CD14-positive monocyte (primary cell): ENCODE measurements at regions not wholly inside any gene's neighbourhood (a gene's known extent, or its start where the extent isn't known, plus 50 kb on each side); places are given as distances from the start of the nearest gene placed in this dataset.

Experiments used
- DNase-seq, 3 donors: peaks; one replicate each; pipeline ENCODE4 v3.0.0-alpha.2; 2011 to 2022
- H2AFZ ChIP-seq: 2 replicates; pipeline ENCODE4 v1.6.0; 2012; ENCODE audit warnings: mild to moderate bottlenecking, low read depth, low read length, inconsistent platforms; ENCODE audit not compliant: insufficient read depth, poor library complexity, severe bottlenecking
- H3K27ac ChIP-seq, 2 donors: 1 replicate in 1 of 2; 2 replicates in 1 of 2; pipeline ENCODE4 v1.5.1; 2012 to 2013; ENCODE audit warnings: low read length in 2 of 2, control low read depth in 1 of 2, inconsistent platforms in 1 of 2, low read depth in 1 of 2, mild to moderate bottlenecking in 1 of 2
- H3K27me3 ChIP-seq, 2 donors: one replicate each; pipeline versions ENCODE4 v1.6.0 to v1.6.1; 2011 to 2013; ENCODE audit warnings: low read length in 2 of 2; ENCODE audit not compliant: control insufficient read depth in 2 of 2, insufficient read depth in 2 of 2
- H3K36me3 ChIP-seq, 2 donors: replicated peaks in 1 of 2; 1 replicate in 1 of 2; 2 replicates in 1 of 2; pipeline versions ENCODE4 v1.5.1 to v1.6.1; 2012 to 2013; ENCODE audit warnings: low read length in 2 of 2, control low read depth in 1 of 2, inconsistent platforms in 1 of 2, mild to moderate bottlenecking in 1 of 2; ENCODE audit not compliant: insufficient read depth in 2 of 2, control insufficient read depth in 1 of 2
- H3K4me1 ChIP-seq, 2 donors: 1 replicate in 1 of 2; 2 replicates in 1 of 2; pipeline versions ENCODE4 v1.5.1 to v1.6.1; 2012 to 2013; ENCODE audit warnings: low read length in 2 of 2, control low read depth in 1 of 2, inconsistent platforms in 1 of 2, mild to moderate bottlenecking in 1 of 2, moderate library complexity in 1 of 2; ENCODE audit not compliant: insufficient read depth in 2 of 2, control insufficient read depth in 1 of 2
- H3K4me2 ChIP-seq: replicated peaks from 2 replicates; pipeline ENCODE3; 2012; ENCODE audit warnings: low read length, moderate library complexity, mild to moderate bottlenecking; ENCODE audit not compliant: poor library complexity, severe bottlenecking; ENCODE audit errors: extremely low read depth
- H3K4me3 ChIP-seq, 3 experiments: fragments of 200-600 bp in 1 of 3; sonication (generic) in 1 of 3; replicated peaks in 1 of 3; 1 replicate in 2 of 3; 2 replicates in 1 of 3; pipeline ENCODE4 v1.5.1; 2011 to 2013; ENCODE audit warnings: low read length in 3 of 3, mild to moderate bottlenecking in 3 of 3, control low read depth in 2 of 3, low read depth in 2 of 3, inconsistent platforms in 1 of 3, moderate library complexity in 1 of 3
- H3K79me2 ChIP-seq: 2 replicates; pipeline ENCODE4 v1.6.0; 2012; ENCODE audit warnings: mild to moderate bottlenecking, control low read depth, inconsistent platforms, low read length, moderate library complexity; ENCODE audit not compliant: insufficient read depth
- H3K9ac ChIP-seq: 2 replicates; pipeline ENCODE4 v1.6.0; 2017; ENCODE audit warnings: low read length, mild to moderate bottlenecking; ENCODE audit not compliant: insufficient read depth, poor library complexity, severe bottlenecking
- H3K9me3 ChIP-seq, 2 donors: replicated peaks in 1 of 2; 1 replicate in 1 of 2; 2 replicates in 1 of 2; pipeline versions ENCODE4 v1.5.1 to v1.6.1; 2012 to 2013; ENCODE audit warnings: low read length in 2 of 2, control low read depth in 1 of 2; ENCODE audit not compliant: control insufficient read depth in 1 of 2, insufficient read depth in 1 of 2
- H4K20me1 ChIP-seq: 2 replicates; pipeline ENCODE4 v1.6.0; 2012; ENCODE audit warnings: mild to moderate bottlenecking, low read length, control low read depth, moderate library complexity; ENCODE audit not compliant: insufficient read depth
- H3K27ac Mint-ChIP-seq, 7 donors: one replicate each; pipeline ENCODE4 v1.8.0; 2020; ENCODE audit warnings: mild to moderate bottlenecking in 7 of 7, mixed read lengths in 7 of 7, moderate library complexity in 6 of 7, inconsistent platforms in 2 of 7
- H3K27me3 Mint-ChIP-seq, 3 donors: one replicate each; pipeline ENCODE4 v1.8.0; 2021 to 2022; ENCODE audit warnings: low read depth in 3 of 3, mild to moderate bottlenecking in 3 of 3, mixed read lengths in 3 of 3, moderate library complexity in 3 of 3, inconsistent platforms in 1 of 3
- H3K36me3 Mint-ChIP-seq, 2 donors: one replicate each; pipeline ENCODE4 v1.8.0; 2020; ENCODE audit warnings: mixed read lengths in 2 of 2, inconsistent platforms in 1 of 2, mild to moderate bottlenecking in 1 of 2
- H3K4me1 Mint-ChIP-seq: one replicate; pipeline ENCODE4 v1.8.0; 2020; ENCODE audit warnings: mild to moderate bottlenecking, mixed read lengths
- H3K4me3 Mint-ChIP-seq, 2 donors: one replicate each; pipeline ENCODE4 v1.8.0; 2020; ENCODE audit warnings: mild to moderate bottlenecking in 2 of 2, mixed read lengths in 2 of 2, moderate library complexity in 1 of 2
- H3K9me3 Mint-ChIP-seq, 7 donors: one replicate each; pipeline ENCODE4 v1.8.0; 2020 to 2022; ENCODE audit warnings: mixed read lengths in 7 of 7, mild to moderate bottlenecking in 6 of 7, moderate library complexity in 6 of 7, inconsistent platforms in 2 of 7
- WGBS: methylation state at CpG from one replicate; pipeline ENCODE4 v1.1.5; 2013; ENCODE audit warnings: missing lambda C conversion rate; ENCODE audit not compliant: insufficient coverage; 5-methylcytosine and 5-hydroxymethylcytosine counted together
- intact Hi-C, 2 donors: fragments of 100-400 bp; cut with micrococcal nuclease; formaldehyde crosslinking; loops; one replicate each; pipeline versions ENCODE4 v1.15.0 to v1.15.1; 2023
- TF ChIP-seq, protein P1 (sequence below): fragments of 200-600 bp; IDR thresholded peaks from one replicate; pipeline ENCODE4 v1.8.0; 2022; ENCODE audit warnings: antibody characterized with exemption, mild to moderate bottlenecking

DNA sequence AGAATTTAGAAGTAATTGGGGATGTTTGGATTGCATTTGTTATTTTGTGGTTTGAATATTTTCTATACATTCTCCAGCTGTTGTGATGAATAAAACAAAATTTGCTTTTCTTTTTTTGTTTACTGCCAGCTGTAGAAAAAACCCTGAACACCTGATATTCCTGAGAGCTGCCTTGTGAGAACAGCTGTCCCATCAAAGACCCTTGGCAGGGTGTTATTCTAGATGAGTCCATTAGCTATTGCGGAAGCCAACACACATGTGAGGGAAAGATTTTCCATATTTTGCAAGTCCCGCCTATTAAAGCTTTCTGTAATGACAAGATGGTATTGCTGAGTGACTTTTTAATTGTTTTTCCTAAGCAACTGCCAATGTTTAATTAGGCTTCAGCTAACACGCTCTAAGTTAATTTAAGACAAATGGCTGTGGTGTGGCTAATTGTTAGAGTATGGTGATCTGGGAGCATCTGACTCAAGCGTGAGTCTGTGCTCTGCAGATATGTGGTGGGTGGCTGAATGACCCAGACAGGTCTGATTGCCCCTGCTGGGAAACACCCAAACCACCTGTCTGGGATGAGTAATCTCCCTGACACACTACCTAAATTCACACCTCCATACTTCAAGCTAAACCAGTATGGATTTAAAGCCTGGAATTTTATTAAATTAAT lies 86.5 kb upstream of the PRLR start:
- Mint-ChIP-seq H3K27ac (no peak overlapping the region), H3K9me3 (peaks cover 5 to 14% (median 9%) of the 10 kb centered on the region in 7 donors), H3K36me3 (peaks cover 2 to 6% of the 10 kb centered on the region in 2 donors), H3K4me3 (no peak overlapping the region), H3K27me3 (peaks cover 0 to 1% (median 0%) of the 10 kb centered on the region in 3 donors), H3K4me1 (peaks cover 32% of the 10 kb centered on the region)
- no peaks in the 10 kb centered on the region for H3K79me2 ChIP-seq
- no peak overlapping the region for H3K27ac ChIP-seq
- H3K36me3 ChIP-seq = no peaks in the 10 kb centered on the region
- DNase-seq = no peak
- intact Hi-C loops = loop anchor here (10.0 kb wide), 2 partner anchors 158 to 168 kb away; no protein-coding TSS in a partner anchor
- H3K4me2 ChIP-seq = no peak overlapping the region
- H4K20me1 ChIP-seq = no peaks in the 10 kb centered on the region
- no peaks in the 10 kb centered on the region for H3K27me3 ChIP-seq
- H3K4me3 ChIP-seq = no peak overlapping the region
- TF ChIP-seq, protein P1, sequence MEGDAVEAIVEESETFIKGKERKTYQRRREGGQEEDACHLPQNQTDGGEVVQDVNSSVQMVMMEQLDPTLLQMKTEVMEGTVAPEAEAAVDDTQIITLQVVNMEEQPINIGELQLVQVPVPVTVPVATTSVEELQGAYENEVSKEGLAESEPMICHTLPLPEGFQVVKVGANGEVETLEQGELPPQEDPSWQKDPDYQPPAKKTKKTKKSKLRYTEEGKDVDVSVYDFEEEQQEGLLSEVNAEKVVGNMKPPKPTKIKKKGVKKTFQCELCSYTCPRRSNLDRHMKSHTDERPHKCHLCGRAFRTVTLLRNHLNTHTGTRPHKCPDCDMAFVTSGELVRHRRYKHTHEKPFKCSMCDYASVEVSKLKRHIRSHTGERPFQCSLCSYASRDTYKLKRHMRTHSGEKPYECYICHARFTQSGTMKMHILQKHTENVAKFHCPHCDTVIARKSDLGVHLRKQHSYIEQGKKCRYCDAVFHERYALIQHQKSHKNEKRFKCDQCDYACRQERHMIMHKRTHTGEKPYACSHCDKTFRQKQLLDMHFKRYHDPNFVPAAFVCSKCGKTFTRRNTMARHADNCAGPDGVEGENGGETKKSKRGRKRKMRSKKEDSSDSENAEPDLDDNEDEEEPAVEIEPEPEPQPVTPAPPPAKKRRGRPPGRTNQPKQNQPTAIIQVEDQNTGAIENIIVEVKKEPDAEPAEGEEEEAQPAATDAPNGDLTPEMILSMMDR = no peak
- H2AFZ ChIP-seq = no peak overlapping the region
- no CpG with 5 or more reads among the region's 4 CpGs for WGBS
- no peak overlapping the region for H3K9ac ChIP-seq
- H3K9me3 ChIP-seq = peaks cover 0 to 7% of the 10 kb centered on the region in 2 donors
- peaks cover 24 to 53% of the 10 kb centered on the region in 2 donors for H3K4me1 ChIP-seq

DNA sequence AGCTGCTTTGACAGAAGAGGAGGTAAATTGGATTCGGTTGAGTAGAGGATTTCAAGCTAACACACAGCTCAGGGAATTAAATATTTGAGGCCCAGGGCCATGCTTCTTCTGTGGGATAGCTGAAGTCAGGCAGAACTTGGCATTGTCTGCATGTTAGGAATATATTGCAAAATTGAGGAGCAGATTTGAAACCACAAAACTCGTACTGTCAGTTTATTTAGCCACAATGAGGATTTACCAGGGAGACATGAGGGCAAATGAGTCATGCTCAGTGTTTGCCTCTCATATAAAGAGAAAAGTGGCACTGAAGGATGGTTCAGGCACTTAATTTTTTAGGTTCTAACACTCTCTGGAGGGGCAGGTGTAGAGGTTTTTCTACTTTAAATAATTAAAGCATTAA lies 83.0 kb upstream of the PRLR start:
- no peaks in the 10 kb centered on the region for H3K79me2 ChIP-seq
- H3K9ac ChIP-seq = no peak overlapping the region
- whole genome bisulfite sequencing = 33% methylated on average over 2 of the region's 2 CpGs
- Mint-ChIP-seq H3K27ac (peak overlapping the region in 3 of 7 donors; percentile 16 to 25 (median 22)), H3K36me3 (peaks cover 2 to 6% of the 10 kb centered on the region in 2 donors), H3K9me3 (peaks cover 4 to 13% (median 9%) of the 10 kb centered on the region in 7 donors), H3K4me3 (no peak overlapping the region), H3K4me1 (peaks cover 34% of the 10 kb centered on the region), H3K27me3 (peaks cover 0 to 1% (median 0%) of the 10 kb centered on the region in 3 donors)
- intact Hi-C loops = loop anchor here (10.0 kb wide), 2 partner anchors 162 to 172 kb away; no protein-coding TSS in a partner anchor
- H3K9me3 ChIP-seq = peaks cover 0 to 7% of the 10 kb centered on the region in 2 donors
- no peaks in the 10 kb centered on the region for H3K27me3 ChIP-seq
- H3K4me2 ChIP-seq = no peak overlapping the region
- peaks cover 20 to 37% of the 10 kb centered on the region in 2 donors for H3K4me1 ChIP-seq
- no peak overlapping the region for H3K4me3 ChIP-seq
- DNase-seq = peak; percentile 45 to 66 (median 60)
- no peaks in the 10 kb centered on the region for H3K36me3 ChIP-seq
- TF ChIP-seq, protein P1 = no peak
- peak overlapping the region; percentile 10 for H2AFZ ChIP-seq
- H3K27ac ChIP-seq = no peak overlapping the region
- H4K20me1 ChIP-seq = no peaks in the 10 kb centered on the region
